C4-2B (cell line): ENCODE measurements at regions not wholly inside any gene's neighbourhood (a gene's known extent, or its start where the extent isn't known, plus 50 kb on each side); places are given as distances from the start of the nearest gene placed in this dataset.

ENCODE experiments used
- CTCF ChIP-seq: fragments of 450-650 bp; conservative IDR thresholded peaks from 2 replicates; pipeline ENCODE4 v1.5.1; 2017; ENCODE audit warnings: mild to moderate bottlenecking
- ZFX ChIP-seq: fragments of 450-650 bp; IDR thresholded peaks from 2 replicates; pipeline ENCODE4 v1.6.1; 2017

GRCh38 chr9:13446286-13446937, 166.9 kb upstream of the MPDZ start:
- TF ChIP-seq CTCF: no peak
- no peak for TF ChIP-seq ZFX
